A673 (cell line): ENCODE measurements at regions not wholly inside any gene's neighbourhood (a gene's known extent, or its start where the extent isn't known, plus 50 kb on each side); places are given as distances from the start of the nearest gene placed in this dataset.

Experiments
- BruUV-seq: library from RNA; stranded (reverse); fragments of 400-500 nt; replicated peaks from 2 replicates; lab custom pipeline; 2021; lab: Mats Ljungman, UMichigan
- CTCF ChIA-PET: fragments of 300-600 bp; sonication (Branson Sonifier 250); formaldehyde crosslinking; loops from one replicate; lab custom pipeline; 2022; ENCODE audit warnings: antibody characterized with exemption; lab: Charles Lee
- POLR2A ChIA-PET: fragments of 300-600 bp; sonication (Branson Sonifier 250); formaldehyde crosslinking; loops from one replicate; lab custom pipeline; 2022; ENCODE audit warnings: antibody characterized with exemption; ENCODE audit not compliant: low non-redundant PET; lab: Charles Lee
- DNase-seq: peaks from one replicate; pipeline ENCODE4 v3.0.0-alpha.2; 2015; ENCODE audit warnings: low spot score
- H3K27ac ChIP-seq: fragments of 200-600 bp; sonication (generic); 2 replicates; pipeline ENCODE4 v1.5.1; 2016; ENCODE audit warnings: mixed run types, low read depth, mild to moderate bottlenecking, mixed read lengths, antibody characterized with exemption, low read length; ENCODE audit not compliant: poor library complexity, severe bottlenecking
- H3K27me3 ChIP-seq: fragments of 200-600 bp; sonication (generic); replicated peaks from 2 replicates; pipeline ENCODE4 v1.6.1; 2017; ENCODE audit warnings: mixed run types, low read depth, mild to moderate bottlenecking, mixed read lengths, antibody characterized with exemption, low read length; ENCODE audit not compliant: insufficient read depth, poor library complexity
- H3K36me3 ChIP-seq: fragments of 200-600 bp; sonication (generic); 2 replicates; pipeline ENCODE4 v1.6.1; 2016; ENCODE audit warnings: mixed run types, mild to moderate bottlenecking, mixed read lengths, antibody characterized with exemption, low read length; ENCODE audit not compliant: insufficient read depth, poor library complexity, severe bottlenecking
- H3K4me1 ChIP-seq: fragments of 200-600 bp; sonication (generic); 2 replicates; pipeline ENCODE4 v1.6.1; 2017; ENCODE audit warnings: mixed run types, mild to moderate bottlenecking, mixed read lengths, antibody characterized with exemption, low read length; ENCODE audit not compliant: insufficient read depth, poor library complexity, severe bottlenecking
- H3K4me3 ChIP-seq: fragments of 200-600 bp; sonication (generic); 2 replicates; pipeline ENCODE4 v1.5.1; 2016; ENCODE audit warnings: low read depth, mixed run types, mild to moderate bottlenecking, mixed read lengths, low read length; ENCODE audit not compliant: poor library complexity, severe bottlenecking
- H3K9me3 ChIP-seq: fragments of 200-600 bp; sonication (generic); 2 replicates; pipeline ENCODE4 v1.6.1; 2016; ENCODE audit warnings: mixed run types, low read depth, mild to moderate bottlenecking, mixed read lengths, antibody characterized with exemption, low read length; ENCODE audit not compliant: poor library complexity, severe bottlenecking
- EZH2 ChIP-seq: fragments of 200-600 bp; sonication (generic); IDR thresholded peaks from 2 replicates; pipeline ENCODE4 v1.6.1; 2017; ENCODE audit warnings: borderline replicate concordance, low read depth, mild to moderate bottlenecking, mixed read lengths, antibody characterized with exemption, low read length; ENCODE audit not compliant: poor library complexity, severe bottlenecking
- intact Hi-C: fragments of 100-400 bp; cut with micrococcal nuclease; formaldehyde crosslinking; loops from one replicate; pipeline ENCODE4 v1.10.0; 2022; ENCODE audit not compliant: unreplicated experiment
- TF ChIP-seq, protein P1 (sequence below): fragments of 300-800, 200-600 bp; sonication (generic); conservative IDR thresholded peaks from 2 replicates; pipeline ENCODE4 v1.5.1; 2017; ENCODE audit warnings: low read depth, mild to moderate bottlenecking, antibody characterized with exemption, low read length, moderate library complexity, mixed read lengths

GRCh38 chr12:24143928-24144327 is 194.5 kb upstream of the SOX5 start:
- ChIA-PET POLR2A (no interaction called here), CTCF (no interaction called here)
- TF ChIP-seq, protein P1, sequence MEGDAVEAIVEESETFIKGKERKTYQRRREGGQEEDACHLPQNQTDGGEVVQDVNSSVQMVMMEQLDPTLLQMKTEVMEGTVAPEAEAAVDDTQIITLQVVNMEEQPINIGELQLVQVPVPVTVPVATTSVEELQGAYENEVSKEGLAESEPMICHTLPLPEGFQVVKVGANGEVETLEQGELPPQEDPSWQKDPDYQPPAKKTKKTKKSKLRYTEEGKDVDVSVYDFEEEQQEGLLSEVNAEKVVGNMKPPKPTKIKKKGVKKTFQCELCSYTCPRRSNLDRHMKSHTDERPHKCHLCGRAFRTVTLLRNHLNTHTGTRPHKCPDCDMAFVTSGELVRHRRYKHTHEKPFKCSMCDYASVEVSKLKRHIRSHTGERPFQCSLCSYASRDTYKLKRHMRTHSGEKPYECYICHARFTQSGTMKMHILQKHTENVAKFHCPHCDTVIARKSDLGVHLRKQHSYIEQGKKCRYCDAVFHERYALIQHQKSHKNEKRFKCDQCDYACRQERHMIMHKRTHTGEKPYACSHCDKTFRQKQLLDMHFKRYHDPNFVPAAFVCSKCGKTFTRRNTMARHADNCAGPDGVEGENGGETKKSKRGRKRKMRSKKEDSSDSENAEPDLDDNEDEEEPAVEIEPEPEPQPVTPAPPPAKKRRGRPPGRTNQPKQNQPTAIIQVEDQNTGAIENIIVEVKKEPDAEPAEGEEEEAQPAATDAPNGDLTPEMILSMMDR = no peak
- TF ChIP-seq EZH2 = no peak
- Histone ChIP-seq H3K4me1 (no peaks in the 10 kb centered on the region), H3K36me3 (no peaks in the 10 kb centered on the region), H3K27ac (no peak overlapping the region), H3K4me3 (no peak overlapping the region), H3K9me3 (peaks cover 20% of the 10 kb centered on the region), H3K27me3 (no peaks in the 10 kb centered on the region)
- no peak for DNase-seq
- no TSS peak for BruUV-seq
- intact Hi-C loops = no loop called here

DNA sequence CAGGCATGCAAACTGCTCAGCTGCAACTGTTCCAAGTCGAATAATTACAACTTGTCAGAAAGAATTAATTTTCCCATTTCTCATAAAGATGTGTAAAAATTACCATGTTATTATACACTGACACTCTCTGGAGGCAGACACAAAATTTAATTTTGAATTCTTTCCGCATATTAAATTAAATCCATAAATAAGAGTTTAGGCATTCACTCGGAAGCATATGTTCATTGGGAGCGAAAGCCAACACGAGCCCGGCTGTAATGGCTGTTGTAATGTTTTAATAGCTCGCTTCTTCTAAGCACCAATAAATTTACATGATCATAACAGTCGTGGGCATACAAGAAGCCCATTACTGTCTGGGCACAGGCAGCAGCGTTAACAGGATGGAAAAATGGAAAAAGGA is 189.6 kb upstream of the SOX5 start:
- ChIA-PET POLR2A (interaction anchor here (0.6 kb wide), 1 partner anchor 114 kb away, joined by 3 read pairs; no protein-coding TSS in a partner anchor), CTCF (no interaction called here)
- Histone ChIP-seq H3K27me3 (no peaks in the 10 kb centered on the region), H3K36me3 (no peaks in the 10 kb centered on the region), H3K4me3 (no peak overlapping the region), H3K4me1 (no peaks in the 10 kb centered on the region), H3K27ac (no peak overlapping the region), H3K9me3 (peaks cover 10% of the 10 kb centered on the region)
- no peak for DNase-seq
- intact Hi-C loops = no loop called here
- TF ChIP-seq EZH2 = no peak
- TF ChIP-seq, protein P1 = no peak
- BruUV-seq = no TSS peak

DNA sequence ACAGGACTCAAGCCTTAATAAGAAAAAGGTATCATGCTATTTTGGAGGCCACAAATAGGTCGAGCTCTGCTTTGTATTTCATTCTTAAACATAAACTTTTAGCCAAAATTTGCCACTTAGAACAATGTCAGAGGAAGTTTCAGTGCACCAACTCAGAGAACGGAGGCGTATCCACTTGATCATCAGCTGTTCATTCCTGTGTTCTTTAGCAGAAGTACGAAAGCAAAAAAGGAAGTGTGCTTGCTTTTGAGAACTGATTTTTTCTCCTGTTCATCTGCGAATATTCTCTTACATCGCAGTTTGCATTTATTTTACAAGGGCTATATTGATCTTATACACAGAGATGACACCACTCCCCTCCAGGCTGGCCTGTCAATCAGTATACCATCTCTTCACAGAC is 188.6 kb upstream of the SOX5 start:
- POLR2A ChIA-PET = no interaction called here
- no peak for DNase-seq
- TF ChIP-seq, protein P1 = no peak
- TF ChIP-seq EZH2 = no peak
- Histone ChIP-seq H3K4me3 (no peak overlapping the region), H3K9me3 (peaks cover under 1% of the 10 kb centered on the region), H3K27ac (no peak overlapping the region), H3K27me3 (no peaks in the 10 kb centered on the region), H3K36me3 (no peaks in the 10 kb centered on the region), H3K4me1 (no peaks in the 10 kb centered on the region)
- CTCF ChIA-PET = no interaction called here
- no TSS peak for BruUV-seq
- intact Hi-C loops = no loop called here
